ENCODE measurements at regions not wholly inside any gene's neighbourhood (a gene's known extent, or its start where the extent isn't known, plus 50 kb on each side); places are given as distances from the start of the nearest gene placed in this dataset.

DNA sequence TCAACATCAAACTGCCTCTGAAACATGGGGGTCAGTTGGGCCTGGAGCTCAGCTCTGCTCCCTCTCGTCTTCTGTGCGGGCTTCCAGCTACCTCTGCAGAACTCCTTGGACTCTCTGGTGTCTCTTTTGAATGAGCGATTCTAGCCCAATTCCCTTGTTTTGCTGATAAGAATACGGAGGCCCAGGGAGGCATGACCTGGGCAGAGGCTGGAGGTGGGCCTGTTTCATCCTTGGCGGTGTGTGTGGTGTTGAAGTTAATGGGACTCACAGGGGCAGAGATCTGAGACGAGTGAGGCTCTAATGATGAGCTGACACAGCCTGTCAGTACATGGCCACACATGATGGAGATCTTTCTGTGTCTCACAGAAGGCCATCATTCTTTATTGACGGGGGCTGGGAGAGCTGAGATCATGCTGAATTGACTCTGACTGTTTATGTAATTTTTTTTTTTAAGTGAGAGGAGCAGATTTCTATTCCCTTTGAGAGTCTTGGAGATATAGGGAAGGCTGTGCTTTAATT is 134.5 kb downstream of the URB2 start:
- H3K4me3 ChIP-seq (ENCODE audit: low read depth in 1 of 2, low read length in 1 of 2) = no peak overlapping the region
- TF ChIP-seq, protein P1, sequence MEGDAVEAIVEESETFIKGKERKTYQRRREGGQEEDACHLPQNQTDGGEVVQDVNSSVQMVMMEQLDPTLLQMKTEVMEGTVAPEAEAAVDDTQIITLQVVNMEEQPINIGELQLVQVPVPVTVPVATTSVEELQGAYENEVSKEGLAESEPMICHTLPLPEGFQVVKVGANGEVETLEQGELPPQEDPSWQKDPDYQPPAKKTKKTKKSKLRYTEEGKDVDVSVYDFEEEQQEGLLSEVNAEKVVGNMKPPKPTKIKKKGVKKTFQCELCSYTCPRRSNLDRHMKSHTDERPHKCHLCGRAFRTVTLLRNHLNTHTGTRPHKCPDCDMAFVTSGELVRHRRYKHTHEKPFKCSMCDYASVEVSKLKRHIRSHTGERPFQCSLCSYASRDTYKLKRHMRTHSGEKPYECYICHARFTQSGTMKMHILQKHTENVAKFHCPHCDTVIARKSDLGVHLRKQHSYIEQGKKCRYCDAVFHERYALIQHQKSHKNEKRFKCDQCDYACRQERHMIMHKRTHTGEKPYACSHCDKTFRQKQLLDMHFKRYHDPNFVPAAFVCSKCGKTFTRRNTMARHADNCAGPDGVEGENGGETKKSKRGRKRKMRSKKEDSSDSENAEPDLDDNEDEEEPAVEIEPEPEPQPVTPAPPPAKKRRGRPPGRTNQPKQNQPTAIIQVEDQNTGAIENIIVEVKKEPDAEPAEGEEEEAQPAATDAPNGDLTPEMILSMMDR (IDR thresholded peaks at IDR 0.05) = no peak
- no peaks in the 10 kb centered on the region for H3K4me1 ChIP-seq (ENCODE audit: control insufficient read depth in 1 of 2, insufficient read depth in 1 of 2, low read depth in 1 of 2, low read length in 1 of 2)
- no peaks in the 10 kb centered on the region for H3K36me3 ChIP-seq
- H3K27ac ChIP-seq = no peak overlapping the region
- peaks cover 9% of the 10 kb centered on the region for H3K27me3 ChIP-seq
- no peaks in the 10 kb centered on the region for H3K9me3 ChIP-seq

DNA sequence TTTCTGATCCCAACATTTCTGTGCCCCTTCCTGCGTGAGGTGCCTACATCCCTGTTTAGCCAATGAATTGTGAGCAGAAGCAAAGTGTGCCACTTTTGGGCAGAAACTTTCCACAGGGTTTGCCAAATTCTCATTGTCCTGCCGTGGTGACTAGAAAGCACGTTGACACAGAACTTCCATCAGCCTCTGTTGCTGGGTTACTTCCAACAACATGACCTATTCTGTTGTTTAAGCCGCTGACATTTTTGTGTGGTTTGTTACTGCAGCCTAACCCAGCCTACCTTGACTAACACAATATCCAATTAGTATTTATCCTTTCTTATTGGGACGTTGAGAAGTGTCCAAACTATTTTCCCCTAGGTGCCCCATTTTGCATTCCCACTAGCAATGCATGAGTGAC is 136.8 kb downstream of the URB2 start:
- Histone ChIP-seq H3K36me3 (no peaks in the 10 kb centered on the region), H3K27ac (no peak overlapping the region), H3K4me3 (ENCODE audit: low read depth in 1 of 2, low read length in 1 of 2) (no peak overlapping the region), H3K4me1 (ENCODE audit: control insufficient read depth in 1 of 2, insufficient read depth in 1 of 2, low read depth in 1 of 2, low read length in 1 of 2) (no peaks in the 10 kb centered on the region), H3K9me3 (no peaks in the 10 kb centered on the region), H3K27me3 (peaks cover 9% of the 10 kb centered on the region)
- TF ChIP-seq, protein P1 (IDR thresholded peaks at IDR 0.05) = no peak

DNA sequence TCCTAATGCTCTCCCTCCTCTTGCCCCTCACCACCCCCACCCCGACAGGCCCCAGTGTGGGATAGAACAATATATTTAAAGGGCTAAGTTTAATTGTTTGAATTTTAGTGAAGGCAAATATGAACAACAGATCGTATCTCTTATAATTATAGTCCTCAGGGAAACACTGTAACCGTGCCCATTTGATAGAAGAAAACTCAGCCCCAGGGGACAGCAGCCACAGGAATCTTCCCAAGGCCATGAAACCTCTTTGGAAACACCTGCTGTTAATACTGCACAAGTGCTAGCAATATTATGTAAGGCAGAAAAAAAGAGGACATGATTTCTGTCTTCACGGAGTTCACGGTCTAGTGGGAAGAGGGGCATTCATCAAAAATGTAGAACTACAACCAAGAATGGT is 142.2 kb downstream of the URB2 start:
- no peak overlapping the region for H3K27ac ChIP-seq
- no peak overlapping the region for H3K4me3 ChIP-seq (ENCODE audit: low read depth in 1 of 2, low read length in 1 of 2)
- no peaks in the 10 kb centered on the region for H3K36me3 ChIP-seq
- no peaks in the 10 kb centered on the region for H3K9me3 ChIP-seq
- H3K27me3 ChIP-seq = peaks cover 14% of the 10 kb centered on the region
- no peaks in the 10 kb centered on the region for H3K4me1 ChIP-seq (ENCODE audit: control insufficient read depth in 1 of 2, insufficient read depth in 1 of 2, low read depth in 1 of 2, low read length in 1 of 2)
- TF ChIP-seq, protein P1 (IDR thresholded peaks at IDR 0.05) = no peak

DNA sequence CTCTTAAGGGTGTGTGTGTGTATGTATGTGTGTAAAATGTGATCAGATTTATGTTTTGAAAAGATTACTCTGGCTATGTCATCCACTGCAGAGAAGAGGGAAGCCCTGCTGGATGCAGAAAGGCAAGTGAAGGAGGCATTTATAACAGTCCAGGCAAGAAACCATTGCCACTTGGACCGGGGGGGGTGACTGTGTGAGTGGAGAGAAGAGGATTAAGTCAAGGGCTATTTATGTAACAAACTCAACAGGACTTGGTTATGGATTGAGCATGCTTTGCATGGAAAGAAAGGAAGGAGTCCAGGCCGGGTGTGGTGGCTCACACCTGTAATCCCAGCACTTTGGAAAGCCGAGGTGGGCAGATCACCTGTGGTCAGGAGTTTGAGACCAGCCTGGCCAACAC is 143.0 kb downstream of the URB2 start:
- Histone ChIP-seq H3K27me3 (peaks cover 14% of the 10 kb centered on the region), H3K9me3 (no peaks in the 10 kb centered on the region), H3K4me1 (ENCODE audit: control insufficient read depth in 1 of 2, insufficient read depth in 1 of 2, low read depth in 1 of 2, low read length in 1 of 2) (no peaks in the 10 kb centered on the region), H3K27ac (no peak overlapping the region), H3K4me3 (ENCODE audit: low read depth in 1 of 2, low read length in 1 of 2) (no peak overlapping the region), H3K36me3 (no peaks in the 10 kb centered on the region)
- TF ChIP-seq, protein P1 (IDR thresholded peaks at IDR 0.05) = no peak

DNA sequence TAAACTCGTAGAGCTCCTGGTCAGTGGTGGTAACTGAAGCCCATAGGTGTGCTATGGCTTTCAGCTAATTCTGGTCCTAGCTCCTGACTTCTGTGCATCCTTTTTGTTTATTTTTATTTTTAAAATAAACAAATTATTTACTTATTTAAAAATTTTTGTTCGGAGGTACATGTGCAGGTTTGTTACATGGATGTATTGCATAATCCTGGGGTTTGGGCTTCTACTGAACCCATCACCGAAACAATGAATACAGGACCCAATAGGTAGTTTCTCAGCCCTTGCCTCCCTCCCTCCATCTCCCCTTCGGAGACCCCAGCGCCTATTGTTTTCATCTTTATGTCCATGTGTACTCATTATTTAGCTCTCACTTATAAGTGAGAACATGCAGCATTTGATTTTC is 143.8 kb downstream of the URB2 start:
- Histone ChIP-seq H3K4me3 (ENCODE audit: low read depth in 1 of 2, low read length in 1 of 2) (no peak overlapping the region), H3K27ac (no peak overlapping the region), H3K9me3 (no peaks in the 10 kb centered on the region), H3K36me3 (no peaks in the 10 kb centered on the region), H3K27me3 (peaks cover 9% of the 10 kb centered on the region), H3K4me1 (ENCODE audit: control insufficient read depth in 1 of 2, insufficient read depth in 1 of 2, low read depth in 1 of 2, low read length in 1 of 2) (no peaks in the 10 kb centered on the region)
- TF ChIP-seq, protein P1 (IDR thresholded peaks at IDR 0.05) = no peak

DNA sequence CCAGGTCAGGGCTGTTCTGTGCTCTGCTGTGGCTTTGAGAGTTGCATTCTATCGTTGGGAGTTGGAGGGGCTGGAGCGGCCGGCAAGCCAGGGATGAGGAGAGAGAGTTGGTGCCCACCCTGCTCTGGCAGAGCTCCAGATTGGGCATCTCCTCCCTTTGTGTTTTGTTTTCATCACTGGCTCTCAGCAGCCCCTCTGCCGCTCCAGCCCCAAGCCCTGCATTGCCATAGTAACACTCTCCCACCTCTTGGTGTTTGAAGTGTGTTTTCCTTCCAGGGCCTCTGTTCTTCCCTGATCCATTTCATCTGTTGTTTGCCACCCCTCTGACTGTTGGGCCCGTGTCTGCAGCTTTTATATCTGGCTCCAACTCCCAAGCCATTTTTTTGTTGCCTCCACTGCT is 152.7 kb downstream of the URB2 start:
- Histone ChIP-seq H3K36me3 (no peaks in the 10 kb centered on the region), H3K4me1 (ENCODE audit: control insufficient read depth in 1 of 2, insufficient read depth in 1 of 2, low read depth in 1 of 2, low read length in 1 of 2) (no peaks in the 10 kb centered on the region), H3K27me3 (no peaks in the 10 kb centered on the region), H3K9me3 (no peaks in the 10 kb centered on the region), H3K4me3 (ENCODE audit: low read depth in 1 of 2, low read length in 1 of 2) (no peak overlapping the region), H3K27ac (no peak overlapping the region)
- TF ChIP-seq, protein P1 (IDR thresholded peaks at IDR 0.05) = no peak
